GM18868 (cell line): ENCODE measurements at regions not wholly inside any gene's neighbourhood (a gene's known extent, or its start where the extent isn't known, plus 50 kb on each side); places are given as distances from the start of the nearest gene placed in this dataset.

Experiments
- ATAC-seq: cut with Tn5 transposase; IDR thresholded peaks from one replicate; pipeline ENCODE4 v1.9.1; 2021; ENCODE audit warnings: mild to moderate bottlenecking, moderate library complexity; ENCODE audit not compliant: unreplicated experiment

GRCh38 chr11:105334025-105334714 lies 194.6 kb upstream of the CARD18 start:
- ATAC-seq = no peak

- ATAC-seq = no peak
Measured at GRCh38 chr11:105333153-105333552, 193.6 kb upstream of the CARD18 start.

- no peak for ATAC-seq
Measured at GRCh38 chr11:105332171-105332570, 192.6 kb upstream of the CARD18 start.

GRCh38 chr11:105328061-105328460 lies 188.5 kb upstream of the CARD18 start:
- ATAC-seq = no peak

GRCh38 chr11:105324156-105324555 lies 184.6 kb upstream of the CARD18 start:
- no peak for ATAC-seq

GRCh38 chr11:105321696-105322095 lies 182.1 kb upstream of the CARD18 start:
- ATAC-seq = no peak

- ATAC-seq = no peak
Measured at GRCh38 chr11:105315287-105315686, 175.7 kb upstream of the CARD18 start.

- ATAC-seq = no peak
Measured at GRCh38 chr11:105312266-105312665, 172.7 kb upstream of the CARD18 start.

- no peak for ATAC-seq
Measured at GRCh38 chr11:105298630-105299029, 159.1 kb upstream of the CARD18 start.

- ATAC-seq = no peak
Measured at GRCh38 chr11:105298174-105298573, 158.6 kb upstream of the CARD18 start.

- ATAC-seq = no peak
Measured at GRCh38 chr11:105297463-105297862, 157.9 kb upstream of the CARD18 start.

GRCh38 chr11:105296806-105297205 lies 157.2 kb upstream of the CARD18 start:
- no peak for ATAC-seq

GRCh38 chr11:105296386-105296785 lies 156.8 kb upstream of the CARD18 start:
- ATAC-seq = no peak

- no peak for ATAC-seq
Measured at GRCh38 chr11:105282658-105283057, 143.1 kb upstream of the CARD18 start.

- no peak for ATAC-seq
Measured at GRCh38 chr11:105274631-105275030, 135.1 kb upstream of the CARD18 start.

- ATAC-seq = no peak
Measured at GRCh38 chr11:105273660-105274280, 134.2 kb upstream of the CARD18 start.

- ATAC-seq = no peak
Measured at GRCh38 chr11:105269862-105270261, 130.3 kb upstream of the CARD18 start.

- ATAC-seq = no peak
Measured at GRCh38 chr11:105268404-105269062, 129.0 kb upstream of the CARD18 start.

GRCh38 chr11:105265845-105266244 lies 126.3 kb upstream of the CARD18 start:
- ATAC-seq = no peak

- no peak for ATAC-seq
Measured at GRCh38 chr11:105260976-105261375, 121.4 kb upstream of the CARD18 start.

- ATAC-seq = no peak
Measured at GRCh38 chr11:105245781-105246315, 106.3 kb upstream of the CARD18 start.
